ENCODE measurements at regions not wholly inside any gene's neighbourhood (a gene's known extent, or its start where the extent isn't known, plus 50 kb on each side); places are given as distances from the start of the nearest gene placed in this dataset.
"Not testable (repeated sequence)": the region's sequence is repeated elsewhere in the genome, so short reads cannot be mapped to it uniquely, and the experiment has no call there.

GRCh38 chr1:161422914-161423313 is 55.2 kb upstream of the CFAP126 start:
- TF ChIP-seq, protein P1, sequence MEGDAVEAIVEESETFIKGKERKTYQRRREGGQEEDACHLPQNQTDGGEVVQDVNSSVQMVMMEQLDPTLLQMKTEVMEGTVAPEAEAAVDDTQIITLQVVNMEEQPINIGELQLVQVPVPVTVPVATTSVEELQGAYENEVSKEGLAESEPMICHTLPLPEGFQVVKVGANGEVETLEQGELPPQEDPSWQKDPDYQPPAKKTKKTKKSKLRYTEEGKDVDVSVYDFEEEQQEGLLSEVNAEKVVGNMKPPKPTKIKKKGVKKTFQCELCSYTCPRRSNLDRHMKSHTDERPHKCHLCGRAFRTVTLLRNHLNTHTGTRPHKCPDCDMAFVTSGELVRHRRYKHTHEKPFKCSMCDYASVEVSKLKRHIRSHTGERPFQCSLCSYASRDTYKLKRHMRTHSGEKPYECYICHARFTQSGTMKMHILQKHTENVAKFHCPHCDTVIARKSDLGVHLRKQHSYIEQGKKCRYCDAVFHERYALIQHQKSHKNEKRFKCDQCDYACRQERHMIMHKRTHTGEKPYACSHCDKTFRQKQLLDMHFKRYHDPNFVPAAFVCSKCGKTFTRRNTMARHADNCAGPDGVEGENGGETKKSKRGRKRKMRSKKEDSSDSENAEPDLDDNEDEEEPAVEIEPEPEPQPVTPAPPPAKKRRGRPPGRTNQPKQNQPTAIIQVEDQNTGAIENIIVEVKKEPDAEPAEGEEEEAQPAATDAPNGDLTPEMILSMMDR (IDR thresholded peaks at IDR 0.05): not testable (repeated sequence)
- TF ChIP-seq, protein P2, sequence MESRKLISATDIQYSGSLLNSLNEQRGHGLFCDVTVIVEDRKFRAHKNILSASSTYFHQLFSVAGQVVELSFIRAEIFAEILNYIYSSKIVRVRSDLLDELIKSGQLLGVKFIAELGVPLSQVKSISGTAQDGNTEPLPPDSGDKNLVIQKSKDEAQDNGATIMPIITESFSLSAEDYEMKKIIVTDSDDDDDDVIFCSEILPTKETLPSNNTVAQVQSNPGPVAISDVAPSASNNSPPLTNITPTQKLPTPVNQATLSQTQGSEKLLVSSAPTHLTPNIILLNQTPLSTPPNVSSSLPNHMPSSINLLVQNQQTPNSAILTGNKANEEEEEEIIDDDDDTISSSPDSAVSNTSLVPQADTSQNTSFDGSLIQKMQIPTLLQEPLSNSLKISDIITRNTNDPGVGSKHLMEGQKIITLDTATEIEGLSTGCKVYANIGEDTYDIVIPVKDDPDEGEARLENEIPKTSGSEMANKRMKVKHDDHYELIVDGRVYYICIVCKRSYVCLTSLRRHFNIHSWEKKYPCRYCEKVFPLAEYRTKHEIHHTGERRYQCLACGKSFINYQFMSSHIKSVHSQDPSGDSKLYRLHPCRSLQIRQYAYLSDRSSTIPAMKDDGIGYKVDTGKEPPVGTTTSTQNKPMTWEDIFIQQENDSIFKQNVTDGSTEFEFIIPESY (IDR thresholded peaks at IDR 0.05; ENCODE audit: borderline replicate concordance, low read depth): not testable (repeated sequence)
- TF ChIP-seq, protein P3, sequence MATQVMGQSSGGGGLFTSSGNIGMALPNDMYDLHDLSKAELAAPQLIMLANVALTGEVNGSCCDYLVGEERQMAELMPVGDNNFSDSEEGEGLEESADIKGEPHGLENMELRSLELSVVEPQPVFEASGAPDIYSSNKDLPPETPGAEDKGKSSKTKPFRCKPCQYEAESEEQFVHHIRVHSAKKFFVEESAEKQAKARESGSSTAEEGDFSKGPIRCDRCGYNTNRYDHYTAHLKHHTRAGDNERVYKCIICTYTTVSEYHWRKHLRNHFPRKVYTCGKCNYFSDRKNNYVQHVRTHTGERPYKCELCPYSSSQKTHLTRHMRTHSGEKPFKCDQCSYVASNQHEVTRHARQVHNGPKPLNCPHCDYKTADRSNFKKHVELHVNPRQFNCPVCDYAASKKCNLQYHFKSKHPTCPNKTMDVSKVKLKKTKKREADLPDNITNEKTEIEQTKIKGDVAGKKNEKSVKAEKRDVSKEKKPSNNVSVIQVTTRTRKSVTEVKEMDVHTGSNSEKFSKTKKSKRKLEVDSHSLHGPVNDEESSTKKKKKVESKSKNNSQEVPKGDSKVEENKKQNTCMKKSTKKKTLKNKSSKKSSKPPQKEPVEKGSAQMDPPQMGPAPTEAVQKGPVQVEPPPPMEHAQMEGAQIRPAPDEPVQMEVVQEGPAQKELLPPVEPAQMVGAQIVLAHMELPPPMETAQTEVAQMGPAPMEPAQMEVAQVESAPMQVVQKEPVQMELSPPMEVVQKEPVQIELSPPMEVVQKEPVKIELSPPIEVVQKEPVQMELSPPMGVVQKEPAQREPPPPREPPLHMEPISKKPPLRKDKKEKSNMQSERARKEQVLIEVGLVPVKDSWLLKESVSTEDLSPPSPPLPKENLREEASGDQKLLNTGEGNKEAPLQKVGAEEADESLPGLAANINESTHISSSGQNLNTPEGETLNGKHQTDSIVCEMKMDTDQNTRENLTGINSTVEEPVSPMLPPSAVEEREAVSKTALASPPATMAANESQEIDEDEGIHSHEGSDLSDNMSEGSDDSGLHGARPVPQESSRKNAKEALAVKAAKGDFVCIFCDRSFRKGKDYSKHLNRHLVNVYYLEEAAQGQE (IDR thresholded peaks at IDR 0.05; ENCODE audit: low read depth, low read length): not testable (repeated sequence)
- TF ChIP-seq MEF2A (IDR thresholded peaks at IDR 0.05; ENCODE audit: borderline replicate concordance, low read depth); ELF1 (IDR thresholded peaks at IDR 0.05); POLR2AphosphoS5 (IDR thresholded peaks at IDR 0.05; ENCODE audit: low read depth, low read length); EP300 (IDR thresholded peaks at IDR 0.05; ENCODE audit: borderline replicate concordance in 1 of 2, low read depth in 1 of 2, low read length in 1 of 2): not testable (repeated sequence)

Measured in SK-N-SH (cell line).